ENCODE measurements at regions not wholly inside any gene's neighbourhood (a gene's known extent, or its start where the extent isn't known, plus 50 kb on each side); places are given as distances from the start of the nearest gene placed in this dataset.

DNA sequence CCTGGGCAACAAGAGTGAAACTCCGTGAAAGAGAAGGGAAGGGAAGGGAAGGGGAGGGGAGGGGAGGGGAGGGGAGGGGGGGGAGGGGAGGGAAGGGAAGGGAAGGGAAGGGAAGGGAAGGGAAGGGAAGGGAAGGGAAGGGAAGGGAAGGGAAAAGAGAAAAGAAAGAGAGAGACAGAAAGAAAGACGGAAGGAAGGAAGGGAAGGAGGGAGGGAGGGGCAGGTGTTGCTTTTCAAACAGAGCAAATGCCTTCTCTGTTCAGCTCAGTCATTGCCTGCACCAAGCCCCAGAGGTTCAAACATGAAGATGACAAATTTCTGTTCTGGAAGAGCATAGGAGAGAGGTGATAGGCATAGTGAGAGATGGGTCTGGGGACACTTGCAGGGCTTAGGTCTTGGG lies 330.0 kb downstream of the DRD1 start:
- DNase-seq (ENCODE audit: low spot score) = no peak
- ATAC-seq = no peak
- TF ChIP-seq CDX4 (CRISPR knock-in tag; IDR thresholded peaks at IDR 0.05; ENCODE audit: borderline replicate concordance) = no peak
- TF ChIP-seq NFATC4 (CRISPR knock-in tag; IDR thresholded peaks at IDR 0.05) = no peak
- no peak for TF ChIP-seq NR3C1 (CRISPR knock-in tag; conservative IDR thresholded peaks at IDR 0.05; ENCODE audit: low read depth)
- no peak for TF ChIP-seq MXD4 (CRISPR knock-in tag; IDR thresholded peaks at IDR 0.05; ENCODE audit: borderline replicate concordance)
- TF ChIP-seq MLX (CRISPR knock-in tag; IDR thresholded peaks at IDR 0.05) = no peak
- no peak for TF ChIP-seq KAT7 (CRISPR knock-in tag; IDR thresholded peaks at IDR 0.05; ENCODE audit: borderline replicate concordance)
- no peak for TF ChIP-seq ZNF396 (CRISPR knock-in tag; IDR thresholded peaks at IDR 0.05; ENCODE audit: borderline replicate concordance)
- TF ChIP-seq HMGXB4 (CRISPR knock-in tag; IDR thresholded peaks at IDR 0.05) = no peak
- TF ChIP-seq ZNF121 (CRISPR knock-in tag; IDR thresholded peaks at IDR 0.05) = no peak
- TF ChIP-seq GRHL2 (CRISPR knock-in tag; IDR thresholded peaks at IDR 0.05; ENCODE audit: insufficient replicate concordance, severe bottlenecking) = no peak
- TF ChIP-seq TEAD4 (CRISPR knock-in tag; IDR thresholded peaks at IDR 0.05) = no peak
- TF ChIP-seq, protein P1, sequence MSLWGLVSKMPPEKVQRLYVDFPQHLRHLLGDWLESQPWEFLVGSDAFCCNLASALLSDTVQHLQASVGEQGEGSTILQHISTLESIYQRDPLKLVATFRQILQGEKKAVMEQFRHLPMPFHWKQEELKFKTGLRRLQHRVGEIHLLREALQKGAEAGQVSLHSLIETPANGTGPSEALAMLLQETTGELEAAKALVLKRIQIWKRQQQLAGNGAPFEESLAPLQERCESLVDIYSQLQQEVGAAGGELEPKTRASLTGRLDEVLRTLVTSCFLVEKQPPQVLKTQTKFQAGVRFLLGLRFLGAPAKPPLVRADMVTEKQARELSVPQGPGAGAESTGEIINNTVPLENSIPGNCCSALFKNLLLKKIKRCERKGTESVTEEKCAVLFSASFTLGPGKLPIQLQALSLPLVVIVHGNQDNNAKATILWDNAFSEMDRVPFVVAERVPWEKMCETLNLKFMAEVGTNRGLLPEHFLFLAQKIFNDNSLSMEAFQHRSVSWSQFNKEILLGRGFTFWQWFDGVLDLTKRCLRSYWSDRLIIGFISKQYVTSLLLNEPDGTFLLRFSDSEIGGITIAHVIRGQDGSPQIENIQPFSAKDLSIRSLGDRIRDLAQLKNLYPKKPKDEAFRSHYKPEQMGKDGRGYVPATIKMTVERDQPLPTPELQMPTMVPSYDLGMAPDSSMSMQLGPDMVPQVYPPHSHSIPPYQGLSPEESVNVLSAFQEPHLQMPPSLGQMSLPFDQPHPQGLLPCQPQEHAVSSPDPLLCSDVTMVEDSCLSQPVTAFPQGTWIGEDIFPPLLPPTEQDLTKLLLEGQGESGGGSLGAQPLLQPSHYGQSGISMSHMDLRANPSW (CRISPR knock-in tag; conservative IDR thresholded peaks at IDR 0.05; ENCODE audit: low read depth) = no peak
- TF ChIP-seq CREM (CRISPR knock-in tag; IDR thresholded peaks at IDR 0.05) = no peak
- TF ChIP-seq IRF2 (CRISPR knock-in tag; IDR thresholded peaks at IDR 0.05; ENCODE audit: borderline replicate concordance, low read depth) = no peak
- TF ChIP-seq, protein P2, sequence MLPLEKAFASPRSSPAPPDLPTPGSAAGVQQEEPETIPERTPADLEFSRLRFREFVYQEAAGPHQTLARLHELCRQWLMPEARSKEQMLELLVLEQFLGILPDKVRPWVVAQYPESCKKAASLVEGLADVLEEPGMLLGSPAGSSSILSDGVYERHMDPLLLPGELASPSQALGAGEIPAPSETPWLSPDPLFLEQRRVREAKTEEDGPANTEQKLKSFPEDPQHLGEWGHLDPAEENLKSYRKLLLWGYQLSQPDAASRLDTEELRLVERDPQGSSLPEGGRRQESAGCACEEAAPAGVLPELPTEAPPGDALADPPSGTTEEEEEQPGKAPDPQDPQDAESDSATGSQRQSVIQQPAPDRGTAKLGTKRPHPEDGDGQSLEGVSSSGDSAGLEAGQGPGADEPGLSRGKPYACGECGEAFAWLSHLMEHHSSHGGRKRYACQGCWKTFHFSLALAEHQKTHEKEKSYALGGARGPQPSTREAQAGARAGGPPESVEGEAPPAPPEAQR (CRISPR knock-in tag; IDR thresholded peaks at IDR 0.05) = no peak
- TF ChIP-seq, protein P3, sequence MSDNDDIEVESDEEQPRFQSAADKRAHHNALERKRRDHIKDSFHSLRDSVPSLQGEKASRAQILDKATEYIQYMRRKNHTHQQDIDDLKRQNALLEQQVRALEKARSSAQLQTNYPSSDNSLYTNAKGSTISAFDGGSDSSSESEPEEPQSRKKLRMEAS (CRISPR knock-in tag; IDR thresholded peaks at IDR 0.05) = no peak
- H3K27ac Mint-ChIP-seq = no peak overlapping the region
- ChIA-PET POLR2A (no interaction called here), CTCF (no interaction called here)
- no peak overlapping the region for H3K4me3 Mint-ChIP-seq
- H3K4me1 Mint-ChIP-seq = peaks cover 33% of the 10 kb centered on the region
- H3K27me3 Mint-ChIP-seq (ENCODE audit: low read depth) = peaks cover 13% of the 10 kb centered on the region
- H3K9me3 Mint-ChIP-seq = peaks cover 16% of the 10 kb centered on the region
- H3K36me3 Mint-ChIP-seq = peaks cover 11% of the 10 kb centered on the region

- H3K36me3 Mint-ChIP-seq = peaks cover 16% of the 10 kb centered on the region
- DNase-seq (ENCODE audit: low spot score) = no peak
- H3K9me3 Mint-ChIP-seq = peaks cover 29% of the 10 kb centered on the region
- no peak for ATAC-seq
- H3K4me3 Mint-ChIP-seq = no peak overlapping the region
- POLR2A ChIA-PET = no interaction called here
- no peak overlapping the region for H3K27ac Mint-ChIP-seq
- CTCF ChIA-PET = no interaction called here
- peaks cover 4% of the 10 kb centered on the region for H3K27me3 Mint-ChIP-seq (ENCODE audit: low read depth)
- 0 out of 2 replicates have a peak, but pooled peaks cover 3% of the 10 kb centered on the region for H3K4me1 Mint-ChIP-seq
- TF ChIP-seq JUN (CRISPR knock-in tag; IDR thresholded peaks at IDR 0.05) (no peak), NR2C2 (CRISPR knock-in tag; IDR thresholded peaks at IDR 0.05) (no peak)
- TF ChIP-seq, protein P1 (CRISPR knock-in tag; conservative IDR thresholded peaks at IDR 0.05; ENCODE audit: low read depth) = no peak
- TF ChIP-seq, protein P4, sequence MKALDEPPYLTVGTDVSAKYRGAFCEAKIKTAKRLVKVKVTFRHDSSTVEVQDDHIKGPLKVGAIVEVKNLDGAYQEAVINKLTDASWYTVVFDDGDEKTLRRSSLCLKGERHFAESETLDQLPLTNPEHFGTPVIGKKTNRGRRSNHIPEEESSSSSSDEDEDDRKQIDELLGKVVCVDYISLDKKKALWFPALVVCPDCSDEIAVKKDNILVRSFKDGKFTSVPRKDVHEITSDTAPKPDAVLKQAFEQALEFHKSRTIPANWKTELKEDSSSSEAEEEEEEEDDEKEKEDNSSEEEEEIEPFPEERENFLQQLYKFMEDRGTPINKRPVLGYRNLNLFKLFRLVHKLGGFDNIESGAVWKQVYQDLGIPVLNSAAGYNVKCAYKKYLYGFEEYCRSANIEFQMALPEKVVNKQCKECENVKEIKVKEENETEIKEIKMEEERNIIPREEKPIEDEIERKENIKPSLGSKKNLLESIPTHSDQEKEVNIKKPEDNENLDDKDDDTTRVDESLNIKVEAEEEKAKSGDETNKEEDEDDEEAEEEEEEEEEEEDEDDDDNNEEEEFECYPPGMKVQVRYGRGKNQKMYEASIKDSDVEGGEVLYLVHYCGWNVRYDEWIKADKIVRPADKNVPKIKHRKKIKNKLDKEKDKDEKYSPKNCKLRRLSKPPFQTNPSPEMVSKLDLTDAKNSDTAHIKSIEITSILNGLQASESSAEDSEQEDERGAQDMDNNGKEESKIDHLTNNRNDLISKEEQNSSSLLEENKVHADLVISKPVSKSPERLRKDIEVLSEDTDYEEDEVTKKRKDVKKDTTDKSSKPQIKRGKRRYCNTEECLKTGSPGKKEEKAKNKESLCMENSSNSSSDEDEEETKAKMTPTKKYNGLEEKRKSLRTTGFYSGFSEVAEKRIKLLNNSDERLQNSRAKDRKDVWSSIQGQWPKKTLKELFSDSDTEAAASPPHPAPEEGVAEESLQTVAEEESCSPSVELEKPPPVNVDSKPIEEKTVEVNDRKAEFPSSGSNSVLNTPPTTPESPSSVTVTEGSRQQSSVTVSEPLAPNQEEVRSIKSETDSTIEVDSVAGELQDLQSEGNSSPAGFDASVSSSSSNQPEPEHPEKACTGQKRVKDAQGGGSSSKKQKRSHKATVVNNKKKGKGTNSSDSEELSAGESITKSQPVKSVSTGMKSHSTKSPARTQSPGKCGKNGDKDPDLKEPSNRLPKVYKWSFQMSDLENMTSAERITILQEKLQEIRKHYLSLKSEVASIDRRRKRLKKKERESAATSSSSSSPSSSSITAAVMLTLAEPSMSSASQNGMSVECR (CRISPR knock-in tag; IDR thresholded peaks at IDR 0.05; ENCODE audit: borderline replicate concordance) = no peak
These were observed 334.8 kb downstream of the DRD1 start for GRCh38 chr5:175109058-175109755.

All from WTC11 (cell line).